D721Med (cell line): ENCODE measurements at regions not wholly inside any gene's neighbourhood (a gene's known extent, or its start where the extent isn't known, plus 50 kb on each side); places are given as distances from the start of the nearest gene placed in this dataset.
"Not testable (repeated sequence)": the region's sequence is repeated elsewhere in the genome, so short reads cannot be mapped to it uniquely, and the experiment has no call there.

ENCODE experiments used
- DNase-seq: peaks from one replicate; pipeline ENCODE4 v3.0.0; 2011; ENCODE audit warnings: low spot score; ENCODE audit not compliant: insufficient read length
- FAIRE-seq: peaks from 2 replicates; lab custom pipeline; 2011; peaks lifted over from hg19 to GRCh38; lab: Jason Lieb, UNC
- CTCF ChIP-seq: IDR thresholded peaks from 2 replicates; pipeline ENCODE4 v1.5.1; 2012; ENCODE audit warnings: mild to moderate bottlenecking, control low read depth; ENCODE audit not compliant: insufficient read depth; ENCODE audit errors: missing control alignments

GRCh38 chr6:26185004-26185403 is 97.8 kb downstream of the HFE start:
- DNase-seq = no peak
- FAIRE-seq = no peak
- TF ChIP-seq CTCF = no peak

GRCh38 chr6:26185802-26186201 is 98.6 kb downstream of the HFE start:
- DNase-seq (no peak), FAIRE-seq (no peak)
- no peak for TF ChIP-seq CTCF

- no peak for TF ChIP-seq CTCF
- FAIRE-seq (no peak), DNase-seq (no peak)
Observed at GRCh38 chr6:26186652-26187051, 99.4 kb downstream of the HFE start.

- no peak for DNase-seq
- no peak for FAIRE-seq
- TF ChIP-seq CTCF = no peak
Observed at GRCh38 chr6:26187292-26187691, 100.1 kb downstream of the HFE start.

- no peak for DNase-seq
- TF ChIP-seq CTCF = no peak
- no peak for FAIRE-seq
Observed at GRCh38 chr6:26187981-26188635, 100.9 kb downstream of the HFE start.

- FAIRE-seq, DNase-seq: not testable (repeated sequence)
Observed at GRCh38 chr6:26191512-26191911, 104.3 kb downstream of the HFE start.

- no peak for DNase-seq
- FAIRE-seq = no peak
- no peak for TF ChIP-seq CTCF
Observed at GRCh38 chr6:26193467-26194328, 106.5 kb downstream of the HFE start.
